ENCODE measurements at regions not wholly inside any gene's neighbourhood (a gene's known extent, or its start where the extent isn't known, plus 50 kb on each side); places are given as distances from the start of the nearest gene placed in this dataset.
A peak's percentile ranks its signal among the peaks of the same experiment; 100 is the strongest.

- H3K27me3 Mint-ChIP-seq (ENCODE audit: insufficient read depth): no peaks in the 10 kb centered on the region
- Histone ChIP-seq H3K9me3 (ENCODE audit: control insufficient read depth, low read length) (peaks cover 15% of the 10 kb centered on the region), H3K27ac (ENCODE audit: low read depth, low read length) (peak overlapping the region; percentile 51), H3K4me1 (ENCODE audit: control insufficient read depth, insufficient read depth, low read length) (no peaks in the 10 kb centered on the region), H3K9ac (ENCODE audit: extremely low read depth, low read length, poor library complexity, severe bottlenecking) (no peak overlapping the region), H3K27me3 (ENCODE audit: control insufficient read depth, insufficient read depth, low read length, poor library complexity, severe bottlenecking) (no peaks in the 10 kb centered on the region), H3K36me3 (ENCODE audit: control insufficient read depth, insufficient read depth, low read length) (no peaks in the 10 kb centered on the region), H3K4me3 (ENCODE audit: low read length) (no peak overlapping the region)
- H3K9me3 Mint-ChIP-seq: peaks cover 23% of the 10 kb centered on the region
- TF ChIP-seq, protein P1, sequence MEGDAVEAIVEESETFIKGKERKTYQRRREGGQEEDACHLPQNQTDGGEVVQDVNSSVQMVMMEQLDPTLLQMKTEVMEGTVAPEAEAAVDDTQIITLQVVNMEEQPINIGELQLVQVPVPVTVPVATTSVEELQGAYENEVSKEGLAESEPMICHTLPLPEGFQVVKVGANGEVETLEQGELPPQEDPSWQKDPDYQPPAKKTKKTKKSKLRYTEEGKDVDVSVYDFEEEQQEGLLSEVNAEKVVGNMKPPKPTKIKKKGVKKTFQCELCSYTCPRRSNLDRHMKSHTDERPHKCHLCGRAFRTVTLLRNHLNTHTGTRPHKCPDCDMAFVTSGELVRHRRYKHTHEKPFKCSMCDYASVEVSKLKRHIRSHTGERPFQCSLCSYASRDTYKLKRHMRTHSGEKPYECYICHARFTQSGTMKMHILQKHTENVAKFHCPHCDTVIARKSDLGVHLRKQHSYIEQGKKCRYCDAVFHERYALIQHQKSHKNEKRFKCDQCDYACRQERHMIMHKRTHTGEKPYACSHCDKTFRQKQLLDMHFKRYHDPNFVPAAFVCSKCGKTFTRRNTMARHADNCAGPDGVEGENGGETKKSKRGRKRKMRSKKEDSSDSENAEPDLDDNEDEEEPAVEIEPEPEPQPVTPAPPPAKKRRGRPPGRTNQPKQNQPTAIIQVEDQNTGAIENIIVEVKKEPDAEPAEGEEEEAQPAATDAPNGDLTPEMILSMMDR (conservative IDR thresholded peaks at IDR 0.05): no peak
- no peak overlapping the region for H3K27ac Mint-ChIP-seq
- WGBS, 2 experiments (ENCODE audit: insufficient coverage in 1 of 2, insufficient read length in 1 of 2): 56 to 84% methylated on average over 1 to 3 of the region's 3 CpGs
- DNase-seq: no peak
- no peak overlapping the region for H3K4me3 Mint-ChIP-seq
- H3K4me1 Mint-ChIP-seq: peaks cover 6% of the 10 kb centered on the region
- no peaks in the 10 kb centered on the region for H3K36me3 Mint-ChIP-seq (ENCODE audit: low read depth)
These were observed 508.8 kb upstream of the PTCHD4 start for GRCh38 chr6:48619771-48620170.

- Mint-ChIP-seq H3K27ac (no peak overlapping the region), H3K4me1 (peaks cover 14% of the 10 kb centered on the region), H3K36me3 (ENCODE audit: low read depth) (no peaks in the 10 kb centered on the region), H3K4me3 (no peak overlapping the region), H3K9me3 (peaks cover 20% of the 10 kb centered on the region), H3K27me3 (ENCODE audit: insufficient read depth) (no peaks in the 10 kb centered on the region)
- TF ChIP-seq, protein P1 (conservative IDR thresholded peaks at IDR 0.05): no peak
- Histone ChIP-seq H3K4me3 (ENCODE audit: low read length) (no peak overlapping the region), H3K4me1 (ENCODE audit: control insufficient read depth, insufficient read depth, low read length) (no peaks in the 10 kb centered on the region), H3K9me3 (ENCODE audit: control insufficient read depth, low read length) (peaks cover 16% of the 10 kb centered on the region), H3K27ac (ENCODE audit: low read depth, low read length) (no peak overlapping the region), H3K27me3 (ENCODE audit: control insufficient read depth, insufficient read depth, low read length, poor library complexity, severe bottlenecking) (no peaks in the 10 kb centered on the region), H3K9ac (ENCODE audit: extremely low read depth, low read length, poor library complexity, severe bottlenecking) (no peak overlapping the region), H3K36me3 (ENCODE audit: control insufficient read depth, insufficient read depth, low read length) (no peaks in the 10 kb centered on the region)
- WGBS, 2 experiments (ENCODE audit: insufficient coverage in 1 of 2, insufficient read length in 1 of 2): 86% methylated on average over 2 of the region's 2 CpGs; no CpG with 5 or more reads in 1 of the 2 experiments
- DNase-seq: no peak
These were observed 504.0 kb upstream of the PTCHD4 start for GRCh38 chr6:48615041-48615440.

GRCh38 chr6:48614326-48614725, 503.3 kb upstream of the PTCHD4 start:
- H3K36me3 ChIP-seq (ENCODE audit: control insufficient read depth, insufficient read depth, low read length): no peaks in the 10 kb centered on the region
- no peak for DNase-seq
- peaks cover 10% of the 10 kb centered on the region for H3K4me1 Mint-ChIP-seq
- H3K9me3 Mint-ChIP-seq: peaks cover 20% of the 10 kb centered on the region
- H3K9ac ChIP-seq (ENCODE audit: extremely low read depth, low read length, poor library complexity, severe bottlenecking): no peak overlapping the region
- WGBS, 2 experiments (ENCODE audit: insufficient coverage in 1 of 2, insufficient read length in 1 of 2): 89 to 100% methylated on average over 1 to 5 of the region's 5 CpGs
- no peaks in the 10 kb centered on the region for H3K36me3 Mint-ChIP-seq (ENCODE audit: low read depth)
- H3K4me1 ChIP-seq (ENCODE audit: control insufficient read depth, insufficient read depth, low read length): no peaks in the 10 kb centered on the region
- peak overlapping the region; percentile 29 for H3K27ac Mint-ChIP-seq
- H3K27me3 Mint-ChIP-seq (ENCODE audit: insufficient read depth): no peaks in the 10 kb centered on the region
- H3K4me3 ChIP-seq (ENCODE audit: low read length): no peak overlapping the region
- TF ChIP-seq, protein P1 (conservative IDR thresholded peaks at IDR 0.05): no peak
- H3K9me3 ChIP-seq (ENCODE audit: control insufficient read depth, low read length): peaks cover 16% of the 10 kb centered on the region
- H3K4me3 Mint-ChIP-seq: no peak overlapping the region
- no peak overlapping the region for H3K27ac ChIP-seq (ENCODE audit: low read depth, low read length)
- H3K27me3 ChIP-seq (ENCODE audit: control insufficient read depth, insufficient read depth, low read length, poor library complexity, severe bottlenecking): no peaks in the 10 kb centered on the region

All from endodermal cell (in vitro differentiated cells).